ENCODE measurements at regions not wholly inside any gene's neighbourhood (a gene's known extent, or its start where the extent isn't known, plus 50 kb on each side); places are given as distances from the start of the nearest gene placed in this dataset.
"Not testable (repeated sequence)": the region's sequence is repeated elsewhere in the genome, so short reads cannot be mapped to it uniquely, and the experiment has no call there.

- H3K27me3 ChIP-seq, result no peaks in the 10 kb centered on the region
- no peaks in the 10 kb centered on the region for H3K4me1 ChIP-seq
- no peaks in the 10 kb centered on the region for H3K9me3 ChIP-seq
- no peak for ATAC-seq
- H3K27ac ChIP-seq, result no peak overlapping the region
- no peak overlapping the region for H3K4me3 ChIP-seq
- H3K36me3 ChIP-seq, result no peaks in the 10 kb centered on the region
- TF ChIP-seq POLR2A (IDR thresholded peaks at IDR 0.05), result no peak
- TF ChIP-seq EP300 (IDR thresholded peaks at IDR 0.05), result no peak
- no peak for TF ChIP-seq CTCF (IDR thresholded peaks at IDR 0.05)
- no peak for TF ChIP-seq POLR2AphosphoS5 (IDR thresholded peaks at IDR 0.05)
- WGBS, 2 donors (ENCODE audit: low coverage in 1 of 2), result 60 to 90% methylated on average over 2 to 9 of the region's 16 CpGs
Measured at GRCh38 chr1:228891272-228892034, 156.2 kb downstream of the RHOU start.

GRCh38 chr1:228892200-228892599 lies 156.9 kb downstream of the RHOU start:
- WGBS, 2 donors (ENCODE audit: low coverage in 1 of 2), result no CpG with 5 or more reads among the region's 4 CpGs
- not testable (repeated sequence) for H3K4me1 ChIP-seq, H3K27ac ChIP-seq

GRCh38 chr1:228894442-228894989 lies 159.2 kb downstream of the RHOU start:
- WGBS, 2 donors (ENCODE audit: low coverage in 1 of 2), result 80 to 87% methylated on average over 8 to 10 of the region's 10 CpGs
- no peak for ATAC-seq

More at GRCh38 chr1:228892200-228892599, 156.9 kb downstream of the RHOU start:
- not testable (repeated sequence) for H3K27me3 ChIP-seq, H3K36me3 ChIP-seq, H3K4me3 ChIP-seq, H3K9me3 ChIP-seq, ATAC-seq

GRCh38 chr1:228897901-228898300 lies 162.6 kb downstream of the RHOU start:
- H3K27ac ChIP-seq, result no peak overlapping the region
- H3K36me3 ChIP-seq, result no peaks in the 10 kb centered on the region
- 95% methylated on average over 3 of the region's 9 CpGs; no CpG with 5 or more reads in 1 of the 2 donors for WGBS, 2 donors (ENCODE audit: low coverage in 1 of 2)
- no peak for ATAC-seq
- H3K27me3 ChIP-seq, result no peaks in the 10 kb centered on the region
- peaks cover 0 to 33% (median 26%) of the 10 kb centered on the region in 3 donors for H3K4me1 ChIP-seq
- H3K4me3 ChIP-seq, result no peak overlapping the region
- no peaks in the 10 kb centered on the region for H3K9me3 ChIP-seq
- TF ChIP-seq EP300 (IDR thresholded peaks at IDR 0.05) (no peak), CTCF (IDR thresholded peaks at IDR 0.05) (no peak), POLR2AphosphoS5 (IDR thresholded peaks at IDR 0.05) (no peak), POLR2A (IDR thresholded peaks at IDR 0.05) (no peak)

More at GRCh38 chr1:228894442-228894989, 159.2 kb downstream of the RHOU start:
- no peak for TF ChIP-seq CTCF (IDR thresholded peaks at IDR 0.05)
- TF ChIP-seq POLR2A (IDR thresholded peaks at IDR 0.05), result no peak
- TF ChIP-seq POLR2AphosphoS5 (IDR thresholded peaks at IDR 0.05), result no peak
- no peak for TF ChIP-seq EP300 (IDR thresholded peaks at IDR 0.05)
- Histone ChIP-seq H3K36me3 (no peaks in the 10 kb centered on the region), H3K9me3 (no peaks in the 10 kb centered on the region), H3K27me3 (no peaks in the 10 kb centered on the region), H3K27ac (no peak overlapping the region), H3K4me3 (no peak overlapping the region), H3K4me1 (no peaks in the 10 kb centered on the region)

- Histone ChIP-seq H3K27ac (no peak overlapping the region), H3K36me3 (no peaks in the 10 kb centered on the region), H3K4me1 (peaks cover 0 to 40% (median 29%) of the 10 kb centered on the region in 3 donors), H3K4me3 (no peak overlapping the region), H3K9me3 (no peaks in the 10 kb centered on the region), H3K27me3 (no peaks in the 10 kb centered on the region)
- no peak for ATAC-seq
- TF ChIP-seq CTCF (IDR thresholded peaks at IDR 0.05) (no peak), POLR2AphosphoS5 (IDR thresholded peaks at IDR 0.05) (no peak), EP300 (IDR thresholded peaks at IDR 0.05) (no peak), POLR2A (IDR thresholded peaks at IDR 0.05) (no peak)
- WGBS, 2 donors (ENCODE audit: low coverage in 1 of 2), result 60% methylated on average over 1 of the region's 8 CpGs; no CpG with 5 or more reads in 1 of the 2 donors
Measured at GRCh38 chr1:228898582-228898992, 163.3 kb downstream of the RHOU start.
